ENCODE measurements at regions not wholly inside any gene's neighbourhood (a gene's known extent, or its start where the extent isn't known, plus 50 kb on each side); places are given as distances from the start of the nearest gene placed in this dataset.

DNA sequence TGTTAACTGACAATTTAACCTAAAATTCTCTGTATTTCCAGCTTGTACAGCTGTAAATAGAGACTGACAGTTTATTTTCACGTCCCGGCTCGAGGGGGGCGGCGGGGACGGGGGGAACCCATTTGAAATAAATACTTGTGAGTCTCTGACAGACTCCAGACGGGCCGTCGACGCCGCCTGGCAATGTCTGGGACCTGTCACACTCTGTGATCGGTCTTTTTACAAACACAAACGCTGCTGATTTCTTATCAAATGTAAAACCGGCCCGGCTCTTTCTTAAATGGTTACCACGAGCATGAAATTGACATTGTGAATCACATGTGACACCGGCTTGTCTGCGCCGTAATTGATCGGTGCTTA is 57.0 kb downstream of the UNCX start:
- H3K4me3 ChIP-seq = peak overlapping the region in 11 of 12 donors; percentile 21 to 55 (median 44)
- WGBS, 4 donors = 9 to 13% (median 12%) methylated on average over 20 of the region's 20 CpGs

DNA sequence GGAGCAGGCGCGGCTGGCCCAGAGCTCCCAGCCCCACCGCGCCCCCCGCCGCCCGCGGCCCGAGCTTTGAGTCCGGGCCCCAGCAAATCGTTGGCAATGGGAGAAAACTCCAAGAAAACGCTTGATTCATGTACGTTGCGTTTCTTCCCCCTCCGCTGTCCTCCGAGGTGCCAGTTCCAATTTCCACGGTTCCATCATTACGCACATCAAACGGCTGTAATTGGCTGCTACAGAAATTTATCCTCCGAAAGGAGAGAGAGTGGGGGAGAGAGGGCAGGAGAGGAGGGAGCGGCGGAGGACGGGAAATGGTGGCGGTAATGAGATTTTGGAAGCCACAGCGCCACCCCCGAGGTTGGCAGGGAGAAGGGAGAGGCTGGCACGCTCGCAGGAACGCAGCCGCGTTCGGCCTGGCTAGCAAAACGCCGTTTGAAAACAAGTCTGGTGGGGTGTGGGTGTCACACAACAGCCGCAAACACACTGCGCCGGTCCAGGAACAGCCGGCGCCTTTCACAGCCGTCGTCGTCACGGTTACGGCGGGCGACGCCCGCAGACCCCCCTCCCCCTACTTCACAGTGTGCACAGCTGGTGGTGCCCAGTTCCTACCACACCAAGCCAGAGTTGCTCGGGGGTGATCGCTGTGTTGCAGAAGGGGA is 57.5 kb downstream of the UNCX start:
- intact Hi-C loops (cut with DNase I) = no loop called here
- WGBS, 4 donors = 0 to 2% (median 1%) methylated on average over 47 to 50 of the region's 50 CpGs
- TF ChIP-seq, protein P1, sequence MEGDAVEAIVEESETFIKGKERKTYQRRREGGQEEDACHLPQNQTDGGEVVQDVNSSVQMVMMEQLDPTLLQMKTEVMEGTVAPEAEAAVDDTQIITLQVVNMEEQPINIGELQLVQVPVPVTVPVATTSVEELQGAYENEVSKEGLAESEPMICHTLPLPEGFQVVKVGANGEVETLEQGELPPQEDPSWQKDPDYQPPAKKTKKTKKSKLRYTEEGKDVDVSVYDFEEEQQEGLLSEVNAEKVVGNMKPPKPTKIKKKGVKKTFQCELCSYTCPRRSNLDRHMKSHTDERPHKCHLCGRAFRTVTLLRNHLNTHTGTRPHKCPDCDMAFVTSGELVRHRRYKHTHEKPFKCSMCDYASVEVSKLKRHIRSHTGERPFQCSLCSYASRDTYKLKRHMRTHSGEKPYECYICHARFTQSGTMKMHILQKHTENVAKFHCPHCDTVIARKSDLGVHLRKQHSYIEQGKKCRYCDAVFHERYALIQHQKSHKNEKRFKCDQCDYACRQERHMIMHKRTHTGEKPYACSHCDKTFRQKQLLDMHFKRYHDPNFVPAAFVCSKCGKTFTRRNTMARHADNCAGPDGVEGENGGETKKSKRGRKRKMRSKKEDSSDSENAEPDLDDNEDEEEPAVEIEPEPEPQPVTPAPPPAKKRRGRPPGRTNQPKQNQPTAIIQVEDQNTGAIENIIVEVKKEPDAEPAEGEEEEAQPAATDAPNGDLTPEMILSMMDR (IDR thresholded peaks at IDR 0.05) = no peak
- TF ChIP-seq POLR2A (IDR thresholded peaks at IDR 0.05) = no peak
- peak in 2 of 5 donors; percentile 28 to 31 for DNase-seq
- peaks cover 4 to 82% (median 32%) of the 10 kb centered on the region in 9 donors for H3K27me3 ChIP-seq
- peak in 3 of 4 donors; percentile 29 to 56 (median 48) for ATAC-seq
- H3K4me3 ChIP-seq = peak overlapping the region in 11 of 12 donors; percentile 21 to 55 (median 44)
- peaks cover 0 to 13% (median 4%) of the 10 kb centered on the region in 12 donors for H3K4me1 ChIP-seq
- H3K27ac ChIP-seq = no peak overlapping the region
- H3K36me3 ChIP-seq = no peaks in the 10 kb centered on the region
- H3K9me3 ChIP-seq = no peaks in the 10 kb centered on the region

More for the DNA sequence above, 57.0 kb downstream of the UNCX start:
- Histone ChIP-seq H3K36me3 (no peaks in the 10 kb centered on the region), H3K27me3 (peaks cover 4 to 87% (median 32%) of the 10 kb centered on the region in 9 donors), H3K27ac (no peak overlapping the region), H3K9me3 (no peaks in the 10 kb centered on the region), H3K4me1 (peaks cover 0 to 13% (median 4%) of the 10 kb centered on the region in 12 donors)
- TF ChIP-seq POLR2A (IDR thresholded peaks at IDR 0.05) = no peak
- TF ChIP-seq, protein P1 (IDR thresholded peaks at IDR 0.05) = no peak
- peak in 1 of 5 donors; percentile 20 for DNase-seq
- intact Hi-C loops (cut with DNase I) = no loop called here
- no peak for ATAC-seq

DNA sequence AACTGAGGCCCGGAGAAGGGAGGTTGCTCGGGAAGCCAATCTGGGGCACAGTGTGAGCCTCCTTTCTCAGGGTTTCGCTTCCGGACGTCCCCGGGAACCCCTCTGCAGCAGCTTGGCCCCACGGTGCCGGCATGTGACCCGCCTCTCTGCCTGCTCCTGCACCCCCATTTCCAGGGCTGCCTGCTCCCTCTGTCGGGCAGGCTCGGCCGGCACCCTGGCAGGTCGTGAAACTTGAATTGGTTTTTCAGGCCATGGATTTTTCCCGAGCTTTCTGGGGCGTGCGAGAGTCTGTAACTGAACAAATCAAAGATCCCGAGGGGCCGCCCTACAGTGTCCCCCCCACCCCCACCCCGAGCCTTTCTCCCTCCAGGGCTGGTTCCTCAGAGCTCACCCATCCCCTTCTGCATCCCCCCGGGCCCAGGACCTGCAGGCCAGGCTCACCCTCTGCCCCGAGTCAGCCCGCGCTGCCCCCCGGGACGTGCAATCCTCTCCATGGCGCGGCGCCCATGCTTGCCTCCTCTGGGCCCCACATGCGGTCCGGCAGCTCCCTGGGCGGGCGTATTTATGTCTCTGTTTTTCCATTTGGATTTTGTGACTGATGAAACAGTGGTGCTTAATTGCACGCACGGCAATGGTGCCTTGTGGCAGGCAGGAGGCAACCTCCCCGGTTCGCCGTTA is 58.1 kb downstream of the UNCX start:
- no peak for ATAC-seq
- H3K4me1 ChIP-seq = peaks cover 0 to 13% (median 4%) of the 10 kb centered on the region in 12 donors

DNA sequence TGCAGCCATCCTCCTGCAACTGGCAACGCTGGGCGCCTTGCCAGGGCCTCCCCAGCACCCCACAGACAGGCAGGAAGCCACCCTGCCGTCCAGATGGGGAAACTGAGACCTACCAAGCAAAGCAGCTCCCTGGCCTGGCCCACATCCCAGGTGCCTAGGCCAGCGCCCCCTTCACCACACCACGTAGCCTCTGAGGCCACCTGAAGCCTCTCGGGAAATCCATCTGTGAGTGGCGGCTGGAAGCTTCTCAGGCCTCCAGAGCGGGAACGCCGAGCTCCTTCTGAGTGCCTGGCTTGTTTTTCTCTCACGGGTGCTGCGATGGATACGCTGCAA is 58.7 kb downstream of the UNCX start:
- 75 to 87% (median 83%) methylated on average over 9 to 13 of the region's 13 CpGs for WGBS, 4 donors
- ATAC-seq = no peak
- peaks cover 0 to 13% (median 4%) of the 10 kb centered on the region in 12 donors for H3K4me1 ChIP-seq
- intact Hi-C loops (cut with DNase I) = no loop called here
- no peaks in the 10 kb centered on the region for H3K9me3 ChIP-seq
- H3K27me3 ChIP-seq = peaks cover 4 to 83% (median 32%) of the 10 kb centered on the region in 9 donors
- no peak overlapping the region for H3K4me3 ChIP-seq
- TF ChIP-seq, protein P1 (IDR thresholded peaks at IDR 0.05) = no peak
- TF ChIP-seq POLR2A (IDR thresholded peaks at IDR 0.05) = no peak
- no peaks in the 10 kb centered on the region for H3K36me3 ChIP-seq
- DNase-seq = peak in 1 of 5 donors; percentile 15
- H3K27ac ChIP-seq = no peak overlapping the region

More for the DNA sequence above, 58.1 kb downstream of the UNCX start:
- no peak for TF ChIP-seq POLR2A (IDR thresholded peaks at IDR 0.05)
- TF ChIP-seq, protein P1 (IDR thresholded peaks at IDR 0.05) = no peak
- peak in 1 of 5 donors; percentile 19 for DNase-seq
- intact Hi-C loops (cut with DNase I) = no loop called here
- no peak overlapping the region for H3K27ac ChIP-seq
- no peaks in the 10 kb centered on the region for H3K36me3 ChIP-seq
- WGBS, 4 donors = 40 to 49% (median 44%) methylated on average over 25 to 37 of the region's 37 CpGs
- H3K27me3 ChIP-seq = peaks cover 4 to 79% (median 32%) of the 10 kb centered on the region in 9 donors
- H3K4me3 ChIP-seq = peak overlapping the region in 10 of 12 donors; percentile 27 to 55 (median 44)
- no peaks in the 10 kb centered on the region for H3K9me3 ChIP-seq

Measured in heart left ventricle (tissue), 16 donors.